AG08396 (cell line): ENCODE measurements at regions not wholly inside any gene's neighbourhood (a gene's known extent, or its start where the extent isn't known, plus 50 kb on each side); places are given as distances from the start of the nearest gene placed in this dataset.
A peak's percentile ranks its signal among the peaks of the same experiment; 100 is the strongest.
"Not testable (repeated sequence)": the region's sequence is repeated elsewhere in the genome, so short reads cannot be mapped to it uniquely, and the experiment has no call there.

Experiments used
- DNase-seq: peaks from one replicate; pipeline ENCODE4 v3.0.0; 2012; ENCODE audit warnings: low spot score, mixed read lengths

DNA sequence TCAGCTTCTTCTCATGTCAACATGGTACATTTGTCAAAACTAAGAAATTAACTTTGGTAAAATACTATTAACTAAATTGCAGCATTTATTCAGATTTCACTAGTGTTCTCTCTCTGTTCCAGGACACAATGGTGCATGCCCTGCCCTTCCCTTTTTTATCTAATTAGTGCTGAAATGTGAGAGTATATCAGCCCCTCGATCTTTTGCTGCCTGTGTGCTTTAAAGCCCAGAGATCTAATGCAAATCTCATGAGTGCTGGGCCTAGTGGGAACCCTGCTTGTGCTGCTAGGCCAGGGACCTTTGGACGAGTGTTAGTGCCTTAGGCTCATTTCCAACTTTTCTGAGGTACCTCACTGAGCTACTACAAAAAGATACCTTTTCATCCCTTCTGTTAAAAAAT, 221.1 kb upstream of the EDNRB start:
- no peak for DNase-seq

GRCh38 chr13:78138756-78139155, 220.1 kb upstream of the EDNRB start:
- DNase-seq, result no peak

DNA sequence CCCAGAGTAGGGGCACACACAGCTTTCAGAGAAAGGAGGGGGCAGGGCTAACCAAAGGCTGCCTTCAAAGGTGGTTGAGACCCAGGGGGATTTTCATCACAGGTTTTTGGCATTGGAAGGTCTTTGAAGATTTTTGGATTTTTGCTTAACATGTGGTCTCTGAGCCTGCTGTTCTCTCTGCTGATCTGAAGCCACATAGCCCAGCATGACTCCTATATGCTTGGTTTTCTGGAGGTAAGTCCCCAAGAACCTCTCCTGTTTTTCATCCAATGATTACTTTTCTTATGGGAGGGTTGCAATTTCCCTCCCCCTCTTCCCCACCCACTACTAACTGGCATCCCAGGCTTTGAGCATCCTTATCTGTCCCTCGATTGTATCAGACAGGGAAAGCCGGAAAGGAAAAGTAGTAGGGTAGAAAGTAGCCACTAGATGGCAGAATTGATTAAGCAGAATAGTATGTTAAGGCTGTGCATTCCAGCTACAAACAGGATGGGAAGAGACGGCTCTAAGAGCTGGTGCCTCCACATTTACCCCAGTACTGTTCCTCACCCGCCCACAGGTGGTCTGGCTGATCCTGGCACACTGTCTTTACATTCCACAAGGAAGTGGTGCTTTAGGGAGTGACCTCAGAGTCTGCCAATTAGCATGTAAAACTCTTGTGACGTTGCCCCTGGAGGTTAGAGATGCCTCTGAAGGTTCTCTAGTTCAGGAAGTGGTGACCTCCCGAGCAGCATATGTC, 218.9 kb upstream of the EDNRB start:
- DNase-seq, result peak; percentile 53

GRCh38 chr13:78136966-78137365, 218.3 kb upstream of the EDNRB start:
- DNase-seq, result no peak

DNA sequence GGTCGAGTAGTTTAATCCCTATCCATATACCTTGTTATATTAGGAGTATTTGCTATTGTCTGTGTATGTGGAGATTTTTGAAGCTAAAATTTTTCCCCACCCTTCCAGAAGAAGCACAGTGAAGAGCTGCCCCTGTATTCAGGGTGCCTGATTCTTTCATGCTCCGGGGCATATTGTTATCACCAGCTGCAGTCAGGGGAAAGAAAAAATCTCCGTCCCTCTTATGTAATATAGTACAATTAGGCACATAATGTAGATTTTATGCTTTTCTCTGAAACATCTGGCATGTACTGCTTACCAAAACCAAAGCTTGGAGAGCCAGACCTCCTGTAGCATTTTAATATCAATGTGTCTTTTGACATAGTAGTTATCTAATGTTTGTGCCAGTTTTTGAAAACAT, 214.9 kb upstream of the EDNRB start:
- DNase-seq, result no peak

- DNase-seq, result no peak
These were observed 213.2 kb upstream of the EDNRB start for GRCh38 chr13:78131811-78132210.

DNA sequence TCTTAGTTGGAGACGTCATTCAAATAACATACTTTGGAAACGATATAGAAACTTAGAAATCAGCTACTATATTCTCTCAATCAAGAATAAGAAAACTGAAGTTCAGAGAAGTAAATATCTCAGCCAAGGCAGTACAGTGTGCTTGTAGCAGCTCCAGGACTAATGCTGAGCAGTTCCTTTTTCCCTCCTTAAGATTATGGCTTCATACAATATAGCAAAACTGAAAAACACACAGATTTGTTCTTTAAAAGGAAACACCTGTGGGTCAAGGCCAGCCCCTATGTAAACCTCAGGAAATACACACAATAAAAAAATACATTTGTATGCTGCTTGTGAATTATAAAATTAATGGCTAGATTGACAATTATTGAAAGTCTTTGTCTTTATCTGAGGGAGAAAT, 212.7 kb upstream of the EDNRB start:
- DNase-seq, result no peak

GRCh38 chr13:78129823-78130222, 211.2 kb upstream of the EDNRB start:
- DNase-seq, result no peak

GRCh38 chr13:78129359-78129758, 210.7 kb upstream of the EDNRB start:
- DNase-seq, result no peak

DNA sequence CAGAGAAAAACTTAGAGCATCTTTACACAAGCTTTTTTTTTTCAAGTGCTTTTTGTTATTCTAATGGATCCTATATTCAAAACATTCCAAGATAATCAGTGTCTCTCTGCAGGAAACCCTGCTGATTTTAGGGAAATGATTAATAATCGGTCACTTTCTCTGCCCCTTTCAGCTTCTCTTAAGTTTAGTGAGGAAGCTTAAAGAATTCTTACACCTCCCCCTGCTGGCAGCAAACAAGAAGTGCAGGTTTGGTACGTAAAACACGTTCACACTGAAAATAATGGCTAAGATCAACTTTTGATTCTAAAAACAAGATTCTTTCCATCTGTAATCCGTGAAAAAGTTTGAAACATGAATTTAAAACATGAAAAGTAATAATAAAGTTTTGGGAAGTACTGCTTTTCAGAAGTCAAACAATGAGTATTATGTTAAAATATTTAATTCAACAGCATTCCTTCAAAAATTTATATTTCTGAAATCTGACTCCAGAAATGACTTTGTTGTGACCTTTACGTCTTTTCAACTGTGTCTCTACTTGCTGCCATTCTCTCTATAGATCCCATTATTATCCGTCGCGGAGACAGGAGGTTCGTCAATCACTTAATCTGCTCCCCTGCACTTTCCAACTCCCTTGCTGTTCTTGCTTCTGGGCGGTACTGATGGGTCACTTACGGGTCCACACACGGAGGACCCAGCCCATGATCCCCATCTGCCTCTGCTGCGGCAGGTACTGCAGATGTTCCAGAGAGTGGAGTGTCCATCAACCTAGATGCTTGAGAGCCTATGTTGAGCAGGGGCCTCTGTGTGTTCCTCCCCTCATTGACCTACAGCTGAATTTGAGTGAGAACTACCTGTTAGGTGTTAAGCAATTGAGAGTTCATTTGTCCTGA, 203.1 kb upstream of the EDNRB start:
- peak; percentile 31 for DNase-seq

- DNase-seq, result no peak
These were observed 202.4 kb upstream of the EDNRB start for GRCh38 chr13:78121001-78121400.

GRCh38 chr13:78120144-78120543, 201.5 kb upstream of the EDNRB start:
- DNase-seq, result not testable (repeated sequence)

DNA sequence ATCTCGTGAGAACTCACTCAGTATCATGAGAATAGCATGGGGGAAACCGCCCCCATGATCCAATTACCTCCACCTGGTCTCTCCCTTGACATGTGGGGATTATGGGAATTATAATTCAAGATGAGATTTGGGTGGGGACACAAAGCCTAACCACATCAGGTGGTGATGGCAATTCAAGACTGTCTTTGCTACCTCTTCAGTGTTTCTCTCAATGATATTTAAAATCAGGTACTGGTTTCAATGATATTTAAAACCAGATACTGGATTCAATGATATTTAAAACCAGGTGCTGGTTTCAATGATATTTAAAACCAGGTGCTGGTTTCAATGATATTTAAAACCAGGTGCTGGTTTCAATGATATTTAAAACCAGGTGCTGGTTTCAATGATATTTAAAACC, 198.4 kb upstream of the EDNRB start:
- DNase-seq, result not testable (repeated sequence)

DNA sequence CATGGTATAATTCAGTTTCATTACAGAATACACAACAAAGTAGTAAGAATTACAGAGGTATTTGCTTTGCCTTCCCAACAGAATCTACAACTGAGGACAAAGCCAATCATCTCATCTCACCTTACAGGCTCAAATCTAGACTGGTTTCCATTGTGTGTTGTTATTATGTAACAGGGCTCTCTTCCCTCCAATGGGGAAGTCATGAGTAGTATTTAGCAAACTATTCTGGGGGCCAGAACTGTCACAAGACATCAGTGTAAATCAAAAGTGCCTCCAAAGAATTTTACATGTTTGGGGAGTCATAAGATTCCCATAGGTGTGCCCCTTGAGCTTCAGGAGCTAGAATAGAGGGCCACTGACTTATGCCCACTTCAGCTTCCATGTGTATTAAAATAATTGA, 187.0 kb upstream of the EDNRB start:
- DNase-seq, result no peak

DNA sequence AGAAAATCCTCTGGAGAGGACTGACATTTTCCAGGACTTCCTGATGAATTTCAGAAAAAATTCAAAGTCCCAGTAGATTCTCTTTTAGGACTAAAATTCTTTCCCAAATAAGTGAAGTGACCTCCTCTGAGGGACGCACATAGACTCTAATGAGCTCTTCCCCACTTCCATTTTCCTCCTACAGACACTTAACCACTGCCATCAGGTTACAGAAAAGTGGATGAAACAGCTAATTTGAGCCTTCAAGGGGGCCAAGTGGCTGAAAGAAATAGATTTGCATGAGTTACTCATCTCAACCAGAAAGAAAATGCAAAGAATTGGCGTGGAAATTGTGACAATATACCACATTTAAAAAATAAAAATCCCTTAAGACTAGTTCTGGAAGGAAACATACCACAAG, 185.3 kb upstream of the EDNRB start:
- DNase-seq, result no peak

GRCh38 chr13:78102741-78103140, 184.1 kb upstream of the EDNRB start:
- no peak for DNase-seq

GRCh38 chr13:78102121-78102677, 183.6 kb upstream of the EDNRB start:
- DNase-seq, result peak; percentile 22

GRCh38 chr13:78100486-78100885, 181.9 kb upstream of the EDNRB start:
- no peak for DNase-seq

DNA sequence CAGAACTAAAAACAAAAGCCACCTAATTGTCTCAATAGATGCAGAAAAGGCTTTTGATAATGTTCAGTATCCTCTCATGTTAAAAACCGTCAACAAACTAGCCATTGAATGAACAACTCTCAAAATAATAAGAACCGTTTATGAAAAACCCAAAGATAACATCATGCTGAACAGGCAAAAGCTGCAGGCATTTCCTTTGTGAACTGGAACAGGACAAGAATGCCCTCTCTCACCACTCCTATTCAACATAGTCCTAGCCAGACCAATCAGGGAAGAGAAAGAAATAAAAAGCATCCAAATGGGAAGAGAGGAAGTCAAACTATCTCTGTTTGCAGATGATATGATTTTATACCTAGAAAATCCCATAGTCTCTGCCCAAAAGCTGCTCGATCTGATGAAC, 179.6 kb upstream of the EDNRB start:
- no peak for DNase-seq

- no peak for DNase-seq
These were observed 177.6 kb upstream of the EDNRB start for GRCh38 chr13:78096221-78096620.

- no peak for DNase-seq
These were observed 169.5 kb upstream of the EDNRB start for GRCh38 chr13:78087966-78088678.

- DNase-seq, result no peak
These were observed 167.0 kb upstream of the EDNRB start for GRCh38 chr13:78085434-78086225.
